Lower lobe of right lung (tissue), 2 donors: ENCODE measurements at regions not wholly inside any gene's neighbourhood (a gene's known extent, or its start where the extent isn't known, plus 50 kb on each side); places are given as distances from the start of the nearest gene placed in this dataset.
"Not testable (repeated sequence)": the region's sequence is repeated elsewhere in the genome, so short reads cannot be mapped to it uniquely, and the experiment has no call there.

Experiments used
- ATAC-seq, 2 donors: fragments of 200-7000 bp; cut with Tn5 transposase; one replicate each; pipeline ENCODE4 v1.9.1; 2020 to 2022; ENCODE audit warnings: mild to moderate bottlenecking in 2 of 2, moderate library complexity in 2 of 2
- DNase-seq: peaks from one replicate; pipeline ENCODE4 v3.0.0-alpha.2; 2020
- H3K27ac ChIP-seq: fragments of 200-600 bp; one replicate; pipeline ENCODE4 v1.8.0; 2022
- H3K27me3 ChIP-seq: fragments of 200-600 bp; one replicate; pipeline ENCODE4 v1.8.0; 2022; ENCODE audit warnings: low read depth
- H3K36me3 ChIP-seq: fragments of 200-600 bp; one replicate; pipeline ENCODE4 v1.8.0; 2022; ENCODE audit warnings: mild to moderate bottlenecking
- H3K4me1 ChIP-seq: fragments of 200-600 bp; one replicate; pipeline ENCODE4 v1.8.0; 2022
- H3K4me3 ChIP-seq: fragments of 200-600 bp; one replicate; pipeline ENCODE4 v1.8.0; 2022; ENCODE audit warnings: mild to moderate bottlenecking
- H3K9me3 ChIP-seq: fragments of 200-600 bp; one replicate; pipeline ENCODE4 v1.8.0; 2022
- CTCF ChIP-seq: fragments of 200-600 bp; IDR thresholded peaks from one replicate; pipeline ENCODE4 v1.8.0; 2022; ENCODE audit warnings: antibody characterized with exemption, mild to moderate bottlenecking
- intact Hi-C: fragments of 100-400 bp; cut with DNase I; formaldehyde crosslinking; loops from one replicate; pipeline ENCODE4 v1.11.0; 2022
- donor health status: DM: no; HTN: yes; CAD: no; lungs with severe emphysema.

GRCh38 chr15:77886805-77887448 is 190.6 kb downstream of the TBC1D2B start:
- Histone ChIP-seq H3K9me3 (no peaks in the 10 kb centered on the region), H3K27ac (no peak overlapping the region), H3K4me1 (no peaks in the 10 kb centered on the region), H3K36me3 (no peaks in the 10 kb centered on the region), H3K4me3 (no peak overlapping the region), H3K27me3 (no peaks in the 10 kb centered on the region)
- DNase-seq (no peak), ATAC-seq (no peak)
- intact Hi-C loops, result no loop called here
- TF ChIP-seq CTCF, result no peak

GRCh38 chr15:77885877-77886500 is 191.5 kb downstream of the TBC1D2B start:
- H3K4me3 ChIP-seq, ATAC-seq, H3K36me3 ChIP-seq, H3K27me3 ChIP-seq, intact Hi-C loops, H3K9me3 ChIP-seq, H3K27ac ChIP-seq, DNase-seq, H3K4me1 ChIP-seq: not testable (repeated sequence)

- intact Hi-C loops, H3K4me1 ChIP-seq, H3K4me3 ChIP-seq, H3K9me3 ChIP-seq, H3K27me3 ChIP-seq, H3K36me3 ChIP-seq, ATAC-seq, H3K27ac ChIP-seq, DNase-seq: not testable (repeated sequence)
These were observed 194.5 kb downstream of the TBC1D2B start for GRCh38 chr15:77883012-77883411.

GRCh38 chr15:77881950-77882349 is 195.6 kb downstream of the TBC1D2B start:
- intact Hi-C loops, result no loop called here
- no peaks in the 10 kb centered on the region for H3K36me3 ChIP-seq
- H3K4me1 ChIP-seq, result no peaks in the 10 kb centered on the region
- ATAC-seq (no peak), DNase-seq (no peak)
- H3K9me3 ChIP-seq, result no peaks in the 10 kb centered on the region
- H3K27ac ChIP-seq, result no peak overlapping the region
- TF ChIP-seq CTCF, result no peak
- H3K27me3 ChIP-seq, result no peaks in the 10 kb centered on the region
- no peak overlapping the region for H3K4me3 ChIP-seq

- H3K9me3 ChIP-seq, ATAC-seq, H3K4me1 ChIP-seq, DNase-seq, H3K4me3 ChIP-seq, H3K27ac ChIP-seq, intact Hi-C loops, H3K27me3 ChIP-seq, H3K36me3 ChIP-seq: not testable (repeated sequence)
These were observed 196.0 kb downstream of the TBC1D2B start for GRCh38 chr15:77881535-77881934.

- H3K4me1 ChIP-seq, H3K36me3 ChIP-seq, H3K27me3 ChIP-seq, DNase-seq, ATAC-seq, H3K4me3 ChIP-seq, H3K27ac ChIP-seq, intact Hi-C loops, H3K9me3 ChIP-seq: not testable (repeated sequence)
These were observed 198.0 kb downstream of the TBC1D2B start for GRCh38 chr15:77879466-77879865.

- ATAC-seq, result no peak
- H3K9me3 ChIP-seq, result no peaks in the 10 kb centered on the region
- no peaks in the 10 kb centered on the region for H3K36me3 ChIP-seq
- intact Hi-C loops, result no loop called here
- no peak overlapping the region for H3K27ac ChIP-seq
- no peak for DNase-seq
- no peaks in the 10 kb centered on the region for H3K27me3 ChIP-seq
- H3K4me3 ChIP-seq, result no peak overlapping the region
- TF ChIP-seq CTCF, result no peak
- no peaks in the 10 kb centered on the region for H3K4me1 ChIP-seq
These were observed 199.5 kb downstream of the TBC1D2B start for GRCh38 chr15:77877869-77878577.

- H3K36me3 ChIP-seq, H3K4me3 ChIP-seq, H3K27ac ChIP-seq, H3K27me3 ChIP-seq, DNase-seq, H3K4me1 ChIP-seq, H3K9me3 ChIP-seq, intact Hi-C loops: not testable (repeated sequence)
- ATAC-seq, result peak; percentile 73 to 76
These were observed 201.2 kb downstream of the TBC1D2B start for GRCh38 chr15:77876107-77876820.
